Mesendoderm (in vitro differentiated cells): ENCODE measurements at regions not wholly inside any gene's neighbourhood (a gene's known extent, or its start where the extent isn't known, plus 50 kb on each side); places are given as distances from the start of the nearest gene placed in this dataset.

ENCODE experiments used
- DNase-seq: peaks from one replicate; pipeline ENCODE4 v3.0.0; 2013
- H2AK5ac ChIP-seq: 2 replicates; pipeline ENCODE4 v1.6.1; 2013; ENCODE audit warnings: low read length, inconsistent platforms
- H2BK120ac ChIP-seq: 2 replicates; pipeline ENCODE4 v1.6.1; 2013; ENCODE audit warnings: low read depth, mild to moderate bottlenecking, low read length, moderate library complexity, mixed read lengths
- H2BK15ac ChIP-seq: replicated peaks from 2 replicates; pipeline ENCODE4 v1.6.1; 2013; ENCODE audit warnings: low read depth, mild to moderate bottlenecking, moderate library complexity
- H2BK5ac ChIP-seq: 2 replicates; pipeline ENCODE4 v1.6.1; 2013; ENCODE audit warnings: low read length, inconsistent platforms
- H3K18ac ChIP-seq: 2 replicates; pipeline ENCODE4 v1.6.1; 2013; ENCODE audit warnings: mild to moderate bottlenecking, low read length, mixed read lengths
- H3K23ac ChIP-seq: one replicate; pipeline ENCODE4 v1.6.1; 2013; ENCODE audit warnings: low read length
- H3K27ac ChIP-seq: 2 replicates; pipeline ENCODE4 v1.5.1; 2013; ENCODE audit warnings: low read depth, mild to moderate bottlenecking, inconsistent platforms, low read length, moderate library complexity
- H3K27me3 ChIP-seq: 2 replicates; pipeline ENCODE4 v1.6.1; 2013; ENCODE audit warnings: low read length, control low read depth, mild to moderate bottlenecking, inconsistent platforms; ENCODE audit not compliant: insufficient read depth, poor library complexity
- H3K36me3 ChIP-seq: 2 replicates; pipeline ENCODE4 v1.6.1; 2013; ENCODE audit warnings: low read length, inconsistent platforms; ENCODE audit not compliant: control insufficient read depth, insufficient read depth
- H3K4ac ChIP-seq: one replicate; pipeline ENCODE4 v1.6.1; 2013; ENCODE audit warnings: low read depth, mild to moderate bottlenecking, low read length, moderate library complexity
- H3K4me1 ChIP-seq: 2 replicates; pipeline ENCODE4 v1.6.1; 2013; ENCODE audit warnings: low read depth, low read length, inconsistent platforms; ENCODE audit not compliant: control insufficient read depth
- H3K4me2 ChIP-seq: 2 replicates; pipeline ENCODE4 v1.6.1; 2013; ENCODE audit warnings: low read length
- H3K4me3 ChIP-seq: 2 replicates; pipeline ENCODE4 v1.5.1; 2013; ENCODE audit warnings: mild to moderate bottlenecking, low read length
- H3K56ac ChIP-seq: one replicate; pipeline ENCODE4 v1.6.1; 2013; ENCODE audit warnings: low read length
- H3K79me1 ChIP-seq: 2 replicates; pipeline ENCODE4 v1.6.1; 2013; ENCODE audit warnings: low read length, inconsistent platforms
- H3K79me2 ChIP-seq: 2 replicates; pipeline ENCODE4 v1.6.1; 2013; ENCODE audit warnings: mild to moderate bottlenecking, low read length; ENCODE audit not compliant: control insufficient read depth, insufficient read depth
- H3K9ac ChIP-seq: 2 replicates; pipeline ENCODE4 v1.6.1; 2013; ENCODE audit warnings: low read length, inconsistent platforms
- H4K5ac ChIP-seq: one replicate; pipeline ENCODE4 v1.6.1; 2013; ENCODE audit warnings: low read length
- H4K8ac ChIP-seq: one replicate; pipeline ENCODE4 v1.6.1; 2013; ENCODE audit warnings: low read depth, mild to moderate bottlenecking, control low read depth, low read length, moderate library complexity
- WGBS: extraction: QIAGEN DNeasy Blood & Tissue Kit; methylation state at CpG from one replicate; pipeline ENCODE4 v1.1.7; 2013; ENCODE audit warnings: low lambda C conversion rate, missing lambda C conversion rate; ENCODE audit not compliant: insufficient coverage; ENCODE audit errors: extremely low coverage; 5-methylcytosine and 5-hydroxymethylcytosine counted together

GRCh38 chr2:15681089-15681885 is 89.6 kb downstream of the DDX1 start:
- H3K27ac ChIP-seq = no peak overlapping the region
- no peak overlapping the region for H4K8ac ChIP-seq
- WGBS = no CpG with 5 or more reads among the region's 4 CpGs
- no peaks in the 10 kb centered on the region for H3K36me3 ChIP-seq
- no peaks in the 10 kb centered on the region for H3K79me2 ChIP-seq
- H3K4me2 ChIP-seq = no peak overlapping the region
- H3K4ac ChIP-seq = no peak overlapping the region
- no peak overlapping the region for H2BK120ac ChIP-seq
- H3K18ac ChIP-seq = no peak overlapping the region
- no peak overlapping the region for H2BK15ac ChIP-seq
- no peaks in the 10 kb centered on the region for H3K4me1 ChIP-seq
- H3K23ac ChIP-seq = no peak overlapping the region
- H4K5ac ChIP-seq = no peak overlapping the region
- H2BK5ac ChIP-seq = no peak overlapping the region
- no peaks in the 10 kb centered on the region for H3K79me1 ChIP-seq
- H3K4me3 ChIP-seq = no peak overlapping the region
- no peak for DNase-seq
- H3K56ac ChIP-seq = no peak overlapping the region
- no peaks in the 10 kb centered on the region for H3K27me3 ChIP-seq
- H3K9ac ChIP-seq = no peak overlapping the region
- no peak overlapping the region for H2AK5ac ChIP-seq

- H3K79me1 ChIP-seq = no peaks in the 10 kb centered on the region
- no peak overlapping the region for H3K9ac ChIP-seq
- H3K4me3 ChIP-seq = no peak overlapping the region
- no peak overlapping the region for H3K4me2 ChIP-seq
- no peak for DNase-seq
- no peak overlapping the region for H2BK5ac ChIP-seq
- H3K23ac ChIP-seq = no peak overlapping the region
- H3K18ac ChIP-seq = no peak overlapping the region
- no peak overlapping the region for H3K56ac ChIP-seq
- no peaks in the 10 kb centered on the region for H3K4me1 ChIP-seq
- no CpG with 5 or more reads among the region's 4 CpGs for WGBS
- H3K4ac ChIP-seq = no peak overlapping the region
- no peaks in the 10 kb centered on the region for H3K27me3 ChIP-seq
- no peaks in the 10 kb centered on the region for H3K79me2 ChIP-seq
- H4K8ac ChIP-seq = no peak overlapping the region
- no peak overlapping the region for H3K27ac ChIP-seq
- H2BK15ac ChIP-seq = no peak overlapping the region
- no peak overlapping the region for H2AK5ac ChIP-seq
- no peak overlapping the region for H4K5ac ChIP-seq
- H2BK120ac ChIP-seq = no peak overlapping the region
- no peaks in the 10 kb centered on the region for H3K36me3 ChIP-seq
These were observed 90.7 kb downstream of the DDX1 start for GRCh38 chr2:15682354-15682753.

- no peak overlapping the region for H3K4ac ChIP-seq
- no peak overlapping the region for H3K18ac ChIP-seq
- H3K79me2 ChIP-seq = no peaks in the 10 kb centered on the region
- no peak overlapping the region for H4K5ac ChIP-seq
- no peak for DNase-seq
- no peak overlapping the region for H2BK5ac ChIP-seq
- no peaks in the 10 kb centered on the region for H3K79me1 ChIP-seq
- no CpG with 5 or more reads among the region's 13 CpGs for WGBS
- no peaks in the 10 kb centered on the region for H3K27me3 ChIP-seq
- no peak overlapping the region for H3K4me3 ChIP-seq
- H3K4me1 ChIP-seq = no peaks in the 10 kb centered on the region
- H3K36me3 ChIP-seq = no peaks in the 10 kb centered on the region
- H4K8ac ChIP-seq = no peak overlapping the region
- no peak overlapping the region for H3K4me2 ChIP-seq
- no peak overlapping the region for H2BK15ac ChIP-seq
- H3K27ac ChIP-seq = no peak overlapping the region
- no peak overlapping the region for H3K9ac ChIP-seq
- H2BK120ac ChIP-seq = no peak overlapping the region
- no peak overlapping the region for H3K23ac ChIP-seq
- H2AK5ac ChIP-seq = no peak overlapping the region
- H3K56ac ChIP-seq = no peak overlapping the region
These were observed 92.7 kb downstream of the DDX1 start for GRCh38 chr2:15684161-15685039.

GRCh38 chr2:15685143-15685542 is 93.5 kb downstream of the DDX1 start:
- no peak overlapping the region for H3K23ac ChIP-seq
- no peak overlapping the region for H2AK5ac ChIP-seq
- H2BK15ac ChIP-seq = no peak overlapping the region
- H3K4me1 ChIP-seq = no peaks in the 10 kb centered on the region
- no peak overlapping the region for H3K27ac ChIP-seq
- no peak overlapping the region for H3K4ac ChIP-seq
- no CpG with 5 or more reads among the region's 9 CpGs for WGBS
- no peaks in the 10 kb centered on the region for H3K79me1 ChIP-seq
- no peak overlapping the region for H3K56ac ChIP-seq
- H3K79me2 ChIP-seq = no peaks in the 10 kb centered on the region
- H3K9ac ChIP-seq = no peak overlapping the region
- H4K8ac ChIP-seq = no peak overlapping the region
- H3K4me2 ChIP-seq = no peak overlapping the region
- no peak for DNase-seq
- no peak overlapping the region for H2BK120ac ChIP-seq
- no peaks in the 10 kb centered on the region for H3K27me3 ChIP-seq
- no peak overlapping the region for H3K4me3 ChIP-seq
- H4K5ac ChIP-seq = no peak overlapping the region
- H3K36me3 ChIP-seq = no peaks in the 10 kb centered on the region
- H2BK5ac ChIP-seq = no peak overlapping the region
- H3K18ac ChIP-seq = no peak overlapping the region

- Histone ChIP-seq H2BK5ac (no peak overlapping the region), H3K27me3 (no peaks in the 10 kb centered on the region), H3K9ac (no peak overlapping the region), H3K4me1 (no peaks in the 10 kb centered on the region), H3K79me1 (no peaks in the 10 kb centered on the region), H2BK15ac (no peak overlapping the region), H3K36me3 (no peaks in the 10 kb centered on the region), H3K18ac (no peak overlapping the region), H4K8ac (no peak overlapping the region), H4K5ac (no peak overlapping the region), H3K4me3 (no peak overlapping the region), H2AK5ac (no peak overlapping the region), H2BK120ac (no peak overlapping the region), H3K79me2 (no peaks in the 10 kb centered on the region), H3K56ac (no peak overlapping the region), H3K4me2 (no peak overlapping the region), H3K23ac (no peak overlapping the region), H3K4ac (no peak overlapping the region), H3K27ac (no peak overlapping the region)
- no peak for DNase-seq
- WGBS = no CpG with 5 or more reads among the region's 2 CpGs
These were observed 95.0 kb downstream of the DDX1 start for GRCh38 chr2:15686643-15687042.
